MM.1S (cell line): ENCODE measurements at regions not wholly inside any gene's neighbourhood (a gene's known extent, or its start where the extent isn't known, plus 50 kb on each side); places are given as distances from the start of the nearest gene placed in this dataset.

Experiments
- DNase-seq: peaks from one replicate; pipeline ENCODE4 v3.0.0-alpha.2; 2015
- H2AFZ ChIP-seq: fragments of 300-600 bp; sonication (generic); 2 replicates; pipeline ENCODE4 v1.6.0; 2016; ENCODE audit warnings: antibody characterized with exemption, low read length
- H3F3A ChIP-seq: fragments of 300-600 bp; sonication (generic); 2 replicates; pipeline ENCODE4 v1.6.1; 2016; ENCODE audit warnings: mild to moderate bottlenecking, antibody characterized with exemption, low read length, moderate library complexity, mixed read lengths; ENCODE audit not compliant: insufficient read depth
- H3K27ac ChIP-seq: fragments of 300-600 bp; sonication (generic); 2 replicates; pipeline ENCODE4 v1.5.1; 2016; ENCODE audit warnings: mild to moderate bottlenecking, low read length
- H3K27me3 ChIP-seq: fragments of 300-600 bp; sonication (generic); replicated peaks from 2 replicates; pipeline ENCODE4 v1.6.0; 2016; ENCODE audit warnings: low read length; ENCODE audit not compliant: insufficient read depth
- H3K36me3 ChIP-seq: fragments of 300-600 bp; sonication (generic); replicated peaks from 2 replicates; pipeline ENCODE4 v1.6.1; 2016; ENCODE audit warnings: mild to moderate bottlenecking, low read length, mixed read lengths; ENCODE audit not compliant: insufficient read depth
- H3K4me1 ChIP-seq: fragments of 300-600 bp; sonication (generic); 2 replicates; pipeline ENCODE4 v1.6.1; 2016; ENCODE audit warnings: low read length, mixed read lengths
- H3K4me2 ChIP-seq: fragments of 300-600 bp; sonication (generic); 2 replicates; pipeline ENCODE4 v1.6.0; 2016; ENCODE audit warnings: low read depth, low read length
- H3K4me3 ChIP-seq: fragments of 300-600 bp; sonication (generic); 2 replicates; pipeline ENCODE4 v1.5.1; 2016; ENCODE audit warnings: low read length, mixed read lengths
- H3K79me2 ChIP-seq: fragments of 300-600 bp; sonication (generic); 2 replicates; pipeline ENCODE4 v1.6.1; 2016; ENCODE audit warnings: mixed run types, low read length, mixed read lengths
- H3K9ac ChIP-seq: fragments of 300-600 bp; sonication (generic); 2 replicates; pipeline ENCODE4 v1.6.1; 2016; ENCODE audit warnings: low read length, mixed read lengths
- H3K9me2 ChIP-seq: fragments of 300-600 bp; sonication (generic); replicated peaks from 2 replicates; pipeline ENCODE4 v1.6.1; 2016; ENCODE audit warnings: mild to moderate bottlenecking, low read length, mixed read lengths; ENCODE audit not compliant: insufficient read depth
- H3K9me3 ChIP-seq: fragments of 300-600 bp; sonication (generic); replicated peaks from 2 replicates; pipeline ENCODE4 v1.6.1; 2016; ENCODE audit warnings: mild to moderate bottlenecking, low read length, mixed read lengths; ENCODE audit not compliant: insufficient read depth
- H4K20me1 ChIP-seq: fragments of 300-600 bp; sonication (generic); 2 replicates; pipeline ENCODE4 v1.6.1; 2016; ENCODE audit warnings: mild to moderate bottlenecking, low read length, moderate library complexity, mixed read lengths; ENCODE audit not compliant: insufficient read depth
- CTCF ChIP-seq: fragments of 300-600 bp; sonication (generic); IDR thresholded peaks from 2 replicates; pipeline ENCODE4 v1.5.1; 2016; ENCODE audit warnings: antibody characterized with exemption, low read length, mixed read lengths
- EZH2 ChIP-seq: fragments of 300-600 bp; sonication (generic); optimal IDR thresholded peaks from 2 replicates; pipeline ENCODE3; 2017; ENCODE audit warnings: low read depth, mild to moderate bottlenecking, antibody characterized with exemption, low read length, mixed read lengths
- EZH2phosphoT487 ChIP-seq: fragments of 300-600 bp; sonication (generic); IDR thresholded peaks from 2 replicates; pipeline ENCODE4 v1.6.1; 2018; ENCODE audit warnings: antibody characterized with exemption, low read length

- Histone ChIP-seq H3K27ac (no peak overlapping the region), H3K79me2 (no peaks in the 10 kb centered on the region), H3K36me3 (no peaks in the 10 kb centered on the region), H3K27me3 (no peaks in the 10 kb centered on the region), H4K20me1 (no peaks in the 10 kb centered on the region), H2AFZ (no peak overlapping the region), H3K4me3 (no peak overlapping the region), H3K4me2 (no peak overlapping the region), H3K9me3 (no peaks in the 10 kb centered on the region), H3K4me1 (no peaks in the 10 kb centered on the region), H3K9ac (no peak overlapping the region), H3F3A (no peaks in the 10 kb centered on the region), H3K9me2 (no peaks in the 10 kb centered on the region)
- no peak for DNase-seq
- TF ChIP-seq EZH2phosphoT487 (no peak), CTCF (no peak), EZH2 (no peak)
Observed at GRCh38 chr7:41796331-41796730, 93.4 kb upstream of the INHBA start.

DNA sequence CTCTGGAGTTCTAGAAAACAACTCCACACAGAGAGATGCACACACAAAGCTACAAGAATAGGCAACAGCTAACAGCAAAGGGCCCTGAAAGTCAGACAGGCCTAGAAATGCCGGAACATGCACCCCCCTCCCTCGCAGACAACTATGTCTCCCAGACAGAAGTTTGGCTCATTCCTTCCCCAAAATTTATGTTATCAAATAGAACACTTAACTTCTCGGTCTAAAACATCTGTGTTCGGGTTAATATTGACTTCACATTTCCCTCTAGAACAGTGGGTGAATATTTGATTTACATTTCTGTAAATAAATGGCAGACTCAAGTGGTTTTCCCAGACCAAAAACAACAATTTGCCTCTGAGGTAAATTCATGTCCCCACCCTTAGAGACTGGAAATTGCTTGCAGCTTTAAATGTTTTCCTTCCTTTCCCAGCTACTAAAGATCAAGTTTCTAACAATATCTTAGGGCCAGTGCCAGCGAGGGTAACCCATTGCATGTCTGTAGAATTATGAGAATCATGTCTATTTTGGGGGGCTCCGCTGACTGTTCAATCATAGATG lies 92.5 kb upstream of the INHBA start:
- no peaks in the 10 kb centered on the region for H3K4me1 ChIP-seq

DNA sequence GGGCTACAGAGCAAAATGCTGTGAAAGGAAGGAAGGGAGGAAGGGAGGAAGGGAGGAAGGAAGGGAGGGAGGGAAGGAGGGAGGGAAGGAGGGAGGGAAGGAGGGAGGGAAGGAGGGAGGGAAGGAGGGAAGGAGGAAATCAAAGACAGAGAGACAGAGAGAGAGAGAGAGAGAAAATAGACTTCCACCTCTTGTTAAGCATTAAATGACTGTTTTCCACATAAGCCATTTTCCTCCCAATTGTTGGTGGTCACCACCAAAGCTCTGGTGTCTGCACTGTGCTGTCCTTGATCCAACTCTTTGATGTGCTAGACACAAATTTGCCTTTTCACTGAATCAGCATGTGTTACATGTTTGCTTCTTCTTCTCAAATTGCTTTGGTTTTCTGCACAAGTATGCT lies 90.7 kb upstream of the INHBA start:
- Histone ChIP-seq H3K9me3 (no peaks in the 10 kb centered on the region), H3K27ac (no peak overlapping the region), H3K79me2 (no peaks in the 10 kb centered on the region), H2AFZ (no peak overlapping the region), H3K9ac (no peak overlapping the region), H3K27me3 (no peaks in the 10 kb centered on the region), H4K20me1 (no peaks in the 10 kb centered on the region), H3K4me3 (no peak overlapping the region), H3K9me2 (no peaks in the 10 kb centered on the region), H3F3A (no peaks in the 10 kb centered on the region), H3K4me1 (no peaks in the 10 kb centered on the region), H3K4me2 (no peak overlapping the region), H3K36me3 (no peaks in the 10 kb centered on the region)
- no peak for DNase-seq
- TF ChIP-seq CTCF = no peak
- no peak for TF ChIP-seq EZH2phosphoT487

More for the DNA sequence above, 92.5 kb upstream of the INHBA start:
- Histone ChIP-seq H3K27me3 (no peaks in the 10 kb centered on the region), H3K27ac (no peak overlapping the region), H2AFZ (no peak overlapping the region), H4K20me1 (no peaks in the 10 kb centered on the region), H3K9me3 (no peaks in the 10 kb centered on the region), H3K4me2 (no peak overlapping the region), H3K9me2 (no peaks in the 10 kb centered on the region), H3K36me3 (no peaks in the 10 kb centered on the region), H3F3A (no peaks in the 10 kb centered on the region), H3K4me3 (no peak overlapping the region), H3K9ac (no peak overlapping the region), H3K79me2 (no peaks in the 10 kb centered on the region)
- no peak for DNase-seq
- TF ChIP-seq CTCF = no peak
- TF ChIP-seq EZH2phosphoT487 = no peak
- no peak for TF ChIP-seq EZH2
